Thyroid gland (tissue), 4 donors: ENCODE measurements at regions not wholly inside any gene's neighbourhood (a gene's known extent, or its start where the extent isn't known, plus 50 kb on each side); places are given as distances from the start of the nearest gene placed in this dataset.
"Not testable (repeated sequence)": the region's sequence is repeated elsewhere in the genome, so short reads cannot be mapped to it uniquely, and the experiment has no call there.

ENCODE experiments used
- DNase-seq, 2 donors: peaks; one replicate each; pipeline ENCODE4 v3.0.0-alpha.2; 2019
- H3K27ac ChIP-seq, 3 donors: fragments of 200-600 bp; sonication (generic); 1 replicate in 2 of 3; 2 replicates in 1 of 3; pipeline ENCODE4 v1.5.1; 2016 to 2019; ENCODE audit warnings: mild to moderate bottlenecking in 1 of 3, moderate library complexity in 1 of 3
- H3K27me3 ChIP-seq: fragments of 200-600 bp; sonication (generic); one replicate; pipeline ENCODE4 v1.5.1; 2019
- H3K36me3 ChIP-seq, 2 donors: fragments of 200-600 bp; sonication (generic); one replicate each; pipeline ENCODE4 v1.5.1; 2016 to 2019
- H3K4me1 ChIP-seq, 2 donors: fragments of 200-600 bp; sonication (generic); one replicate each; pipeline ENCODE4 v1.5.1; 2017 to 2019
- H3K4me3 ChIP-seq, 3 donors: fragments of 200-600 bp; sonication (generic); replicated peaks in 1 of 3; 1 replicate in 2 of 3; 2 replicates in 1 of 3; pipeline ENCODE4 v1.5.1; 2016; ENCODE audit warnings: mild to moderate bottlenecking in 1 of 3
- H3K9me3 ChIP-seq: fragments of 200-600 bp; sonication (generic); one replicate; pipeline ENCODE4 v1.5.1; 2017
- CTCF ChIP-seq, 6 experiments: fragments of 200-600 bp in 3 of 6; fragments of 450-650 bp in 3 of 6; sonication (generic) in 3 of 6; IDR thresholded peaks; one replicate each; pipeline ENCODE4 v1.5.1; 2016 to 2019; ENCODE audit warnings: antibody characterized with exemption in 6 of 6, mild to moderate bottlenecking in 2 of 6, inconsistent platforms in 1 of 6, moderate library complexity in 1 of 6
- POLR2A ChIP-seq, 2 donors: fragments of 450-650 bp; IDR thresholded peaks; one replicate each; pipeline ENCODE4 v1.6.1; 2017; ENCODE audit warnings: antibody characterized with exemption in 2 of 2, mild to moderate bottlenecking in 2 of 2, moderate library complexity in 1 of 2
- WGBS, 2 donors: methylation state at CpG; one replicate each; pipeline ENCODE4 v1.1.5; 2017; 5-methylcytosine and 5-hydroxymethylcytosine counted together
- intact Hi-C: fragments of 100-400 bp; cut with DNase I; formaldehyde crosslinking; loops from one replicate; pipeline ENCODE4 v1.15.1; 2023

- Histone ChIP-seq H3K4me3 (no peak overlapping the region), H3K9me3 (no peaks in the 10 kb centered on the region), H3K27me3 (no peaks in the 10 kb centered on the region), H3K36me3 (no peaks in the 10 kb centered on the region), H3K27ac (no peak overlapping the region), H3K4me1 (no peaks in the 10 kb centered on the region)
- TF ChIP-seq POLR2A (IDR thresholded peaks at IDR 0.05) (no peak), CTCF (IDR thresholded peaks at IDR 0.05) (no peak)
- DNase-seq = no peak
- WGBS, 2 donors = 77 to 89% methylated on average over 1 of the region's 1 CpG
- intact Hi-C loops = no loop called here
Measured at GRCh38 chr16:22710326-22710725, 103.6 kb upstream of the HS3ST2 start.

- H3K4me3 ChIP-seq = no peak overlapping the region
- DNase-seq = no peak
- no peaks in the 10 kb centered on the region for H3K36me3 ChIP-seq
- intact Hi-C loops = no loop called here
- TF ChIP-seq CTCF (IDR thresholded peaks at IDR 0.05) = no peak
- no peak for TF ChIP-seq POLR2A (IDR thresholded peaks at IDR 0.05)
- 84 to 92% methylated on average over 2 of the region's 2 CpGs for WGBS, 2 donors
- no peak overlapping the region for H3K27ac ChIP-seq
- no peaks in the 10 kb centered on the region for H3K9me3 ChIP-seq
- H3K27me3 ChIP-seq = no peaks in the 10 kb centered on the region
- H3K4me1 ChIP-seq = no peaks in the 10 kb centered on the region
Measured at GRCh38 chr16:22711847-22712246, 102.1 kb upstream of the HS3ST2 start.

GRCh38 chr16:22712471-22712870, 101.5 kb upstream of the HS3ST2 start:
- Histone ChIP-seq H3K36me3 (no peaks in the 10 kb centered on the region), H3K4me3 (no peak overlapping the region), H3K4me1 (no peaks in the 10 kb centered on the region), H3K27me3 (no peaks in the 10 kb centered on the region), H3K9me3 (no peaks in the 10 kb centered on the region), H3K27ac (no peak overlapping the region)
- intact Hi-C loops = no loop called here
- TF ChIP-seq POLR2A (IDR thresholded peaks at IDR 0.05) = no peak
- no peak for TF ChIP-seq CTCF (IDR thresholded peaks at IDR 0.05)
- no peak for DNase-seq
- 88 to 97% methylated on average over 5 of the region's 5 CpGs for WGBS, 2 donors

GRCh38 chr16:22718598-22718997, 95.4 kb upstream of the HS3ST2 start:
- H3K9me3 ChIP-seq, H3K4me3 ChIP-seq, H3K36me3 ChIP-seq, H3K27me3 ChIP-seq, H3K4me1 ChIP-seq, intact Hi-C loops, DNase-seq, H3K27ac ChIP-seq: not testable (repeated sequence)
- 78 to 93% methylated on average over 2 of the region's 2 CpGs for WGBS, 2 donors

GRCh38 chr16:22719945-22720344, 94.0 kb upstream of the HS3ST2 start:
- TF ChIP-seq POLR2A (IDR thresholded peaks at IDR 0.05) (no peak), CTCF (IDR thresholded peaks at IDR 0.05) (no peak)
- Histone ChIP-seq H3K4me3 (no peak overlapping the region), H3K27me3 (no peaks in the 10 kb centered on the region), H3K27ac (no peak overlapping the region), H3K4me1 (no peaks in the 10 kb centered on the region), H3K36me3 (no peaks in the 10 kb centered on the region), H3K9me3 (no peaks in the 10 kb centered on the region)
- WGBS, 2 donors = 57 to 64% methylated on average over 4 of the region's 4 CpGs
- intact Hi-C loops = no loop called here
- no peak for DNase-seq

GRCh38 chr16:22721511-22722100, 92.4 kb upstream of the HS3ST2 start:
- TF ChIP-seq CTCF (IDR thresholded peaks at IDR 0.05) = no peak
- no peak for TF ChIP-seq POLR2A (IDR thresholded peaks at IDR 0.05)
- Histone ChIP-seq H3K9me3 (no peaks in the 10 kb centered on the region), H3K27ac (no peak overlapping the region), H3K4me1 (no peaks in the 10 kb centered on the region), H3K36me3 (no peaks in the 10 kb centered on the region), H3K27me3 (no peaks in the 10 kb centered on the region), H3K4me3 (no peak overlapping the region)
- DNase-seq = no peak
- WGBS, 2 donors = 64 to 83% methylated on average over 8 of the region's 8 CpGs
- intact Hi-C loops = no loop called here

- 92 to 95% methylated on average over 27 to 35 of the region's 48 CpGs for WGBS, 2 donors
- intact Hi-C loops, DNase-seq: not testable (repeated sequence)
Measured at GRCh38 chr16:22722551-22723541, 91.1 kb upstream of the HS3ST2 start.

More at GRCh38 chr16:22722551-22723541, 91.1 kb upstream of the HS3ST2 start:
- H3K9me3 ChIP-seq, H3K27me3 ChIP-seq, H3K27ac ChIP-seq, H3K4me1 ChIP-seq, H3K36me3 ChIP-seq, H3K4me3 ChIP-seq: not testable (repeated sequence)
